ENCODE measurements at regions not wholly inside any gene's neighbourhood (a gene's known extent, or its start where the extent isn't known, plus 50 kb on each side); places are given as distances from the start of the nearest gene placed in this dataset.

DNA sequence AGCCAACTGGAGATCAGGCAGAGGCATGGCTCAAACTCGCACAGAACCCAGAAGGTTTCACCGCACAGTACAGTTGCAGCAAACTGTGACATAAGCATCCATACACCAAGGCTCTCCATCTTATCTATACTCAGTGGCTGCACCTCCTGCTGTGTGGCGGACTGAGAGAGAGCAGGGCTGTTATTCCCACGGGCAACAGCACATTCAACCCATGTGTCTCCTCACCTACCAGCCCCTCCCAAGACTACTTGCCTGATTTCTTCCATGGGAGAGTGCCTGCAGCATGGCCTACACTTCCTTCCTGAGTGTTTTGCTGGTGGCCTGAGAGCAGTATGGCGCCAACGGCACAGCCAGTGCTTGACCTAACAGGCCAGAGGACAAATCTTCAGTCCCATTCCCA lies 1606.6 kb downstream of the SLITRK1 start:
- POLR2A ChIA-PET (ENCODE audit: unreplicated experiment): no interaction called here
- Histone ChIP-seq H3K9ac (ENCODE audit: low read length) (no peak overlapping the region), H3K9me3 (ENCODE audit: low read length) (no peaks in the 10 kb centered on the region), H3K36me3 (ENCODE audit: low read depth, low read length) (no peaks in the 10 kb centered on the region), H3K4me1 (ENCODE audit: insufficient read depth, low read length) (no peaks in the 10 kb centered on the region), H3K27ac (ENCODE audit: low read length) (no peak overlapping the region), H3K9me2 (replicated peaks; ENCODE audit: low read length) (no peaks in the 10 kb centered on the region), H4K20me1 (ENCODE audit: low read length) (no peaks in the 10 kb centered on the region), H3K4me2 (ENCODE audit: low read length) (no peak overlapping the region), H2AFZ (ENCODE audit: low read length) (no peak overlapping the region), H3K79me2 (ENCODE audit: low read length) (no peaks in the 10 kb centered on the region), H3F3A (ENCODE audit: low read length, unreplicated experiment) (no peaks in the 10 kb centered on the region), H3K27me3 (ENCODE audit: low read length) (no peaks in the 10 kb centered on the region), H3K4me3 (ENCODE audit: low read length) (no peak overlapping the region)
- intact Hi-C loops (cut with micrococcal nuclease): no loop called here
- DNase-seq (no peak), ATAC-seq (no peak)
- TF ChIP-seq EZH2phosphoT487 (IDR thresholded peaks at IDR 0.05; ENCODE audit: borderline replicate concordance, low read length): no peak
- TF ChIP-seq, protein P1, sequence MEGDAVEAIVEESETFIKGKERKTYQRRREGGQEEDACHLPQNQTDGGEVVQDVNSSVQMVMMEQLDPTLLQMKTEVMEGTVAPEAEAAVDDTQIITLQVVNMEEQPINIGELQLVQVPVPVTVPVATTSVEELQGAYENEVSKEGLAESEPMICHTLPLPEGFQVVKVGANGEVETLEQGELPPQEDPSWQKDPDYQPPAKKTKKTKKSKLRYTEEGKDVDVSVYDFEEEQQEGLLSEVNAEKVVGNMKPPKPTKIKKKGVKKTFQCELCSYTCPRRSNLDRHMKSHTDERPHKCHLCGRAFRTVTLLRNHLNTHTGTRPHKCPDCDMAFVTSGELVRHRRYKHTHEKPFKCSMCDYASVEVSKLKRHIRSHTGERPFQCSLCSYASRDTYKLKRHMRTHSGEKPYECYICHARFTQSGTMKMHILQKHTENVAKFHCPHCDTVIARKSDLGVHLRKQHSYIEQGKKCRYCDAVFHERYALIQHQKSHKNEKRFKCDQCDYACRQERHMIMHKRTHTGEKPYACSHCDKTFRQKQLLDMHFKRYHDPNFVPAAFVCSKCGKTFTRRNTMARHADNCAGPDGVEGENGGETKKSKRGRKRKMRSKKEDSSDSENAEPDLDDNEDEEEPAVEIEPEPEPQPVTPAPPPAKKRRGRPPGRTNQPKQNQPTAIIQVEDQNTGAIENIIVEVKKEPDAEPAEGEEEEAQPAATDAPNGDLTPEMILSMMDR (conservative IDR thresholded peaks at IDR 0.05; ENCODE audit: low read depth, low read length): no peak
- TF ChIP-seq EZH2 (IDR thresholded peaks at IDR 0.05; ENCODE audit: low read length, unreplicated experiment): no peak
- BruUV-seq (replicated peaks): no TSS peak
- CTCF ChIA-PET: no interaction called here

DNA sequence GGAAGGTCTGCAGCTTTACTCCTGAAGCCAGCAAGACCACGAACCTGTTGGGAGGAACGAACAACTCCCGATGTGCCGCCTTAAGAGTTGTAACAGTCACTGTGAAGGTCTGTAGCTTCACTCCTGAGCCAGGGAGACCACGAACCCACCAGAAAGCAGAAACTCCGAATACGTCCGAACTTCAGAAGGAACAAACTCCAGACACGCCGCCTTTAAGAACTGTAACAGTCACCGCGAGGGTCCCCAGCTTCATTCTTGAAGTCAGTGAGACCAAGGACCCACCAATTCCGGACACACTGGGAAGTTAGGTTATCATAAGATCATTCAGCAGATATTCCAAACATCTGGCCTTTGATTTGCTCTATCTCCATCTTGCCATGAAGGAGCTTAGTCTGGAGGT lies 1623.0 kb downstream of the SLITRK1 start:
- DNase-seq (no peak), ATAC-seq (no peak)
- intact Hi-C loops (cut with micrococcal nuclease): no loop called here
- Histone ChIP-seq H3K36me3 (ENCODE audit: low read depth, low read length) (no peaks in the 10 kb centered on the region), H3K27ac (ENCODE audit: low read length) (no peak overlapping the region), H3K4me1 (ENCODE audit: insufficient read depth, low read length) (no peaks in the 10 kb centered on the region), H3K79me2 (ENCODE audit: low read length) (no peaks in the 10 kb centered on the region), H4K20me1 (ENCODE audit: low read length) (no peaks in the 10 kb centered on the region), H3K9me2 (replicated peaks; ENCODE audit: low read length) (no peaks in the 10 kb centered on the region), H3K4me3 (ENCODE audit: low read length) (no peak overlapping the region), H3K27me3 (ENCODE audit: low read length) (no peaks in the 10 kb centered on the region), H3K4me2 (ENCODE audit: low read length) (no peak overlapping the region), H3F3A (ENCODE audit: low read length, unreplicated experiment) (no peaks in the 10 kb centered on the region), H2AFZ (ENCODE audit: low read length) (no peak overlapping the region), H3K9me3 (ENCODE audit: low read length) (no peaks in the 10 kb centered on the region), H3K9ac (ENCODE audit: low read length) (no peak overlapping the region)
- no TSS peak for BruUV-seq (replicated peaks)
- POLR2A ChIA-PET (ENCODE audit: unreplicated experiment): no interaction called here
- CTCF ChIA-PET: no interaction called here
- TF ChIP-seq EZH2 (IDR thresholded peaks at IDR 0.05; ENCODE audit: low read length, unreplicated experiment): no peak
- TF ChIP-seq, protein P1 (conservative IDR thresholded peaks at IDR 0.05; ENCODE audit: low read depth, low read length): no peak
- TF ChIP-seq EZH2phosphoT487 (IDR thresholded peaks at IDR 0.05; ENCODE audit: borderline replicate concordance, low read length): no peak

DNA sequence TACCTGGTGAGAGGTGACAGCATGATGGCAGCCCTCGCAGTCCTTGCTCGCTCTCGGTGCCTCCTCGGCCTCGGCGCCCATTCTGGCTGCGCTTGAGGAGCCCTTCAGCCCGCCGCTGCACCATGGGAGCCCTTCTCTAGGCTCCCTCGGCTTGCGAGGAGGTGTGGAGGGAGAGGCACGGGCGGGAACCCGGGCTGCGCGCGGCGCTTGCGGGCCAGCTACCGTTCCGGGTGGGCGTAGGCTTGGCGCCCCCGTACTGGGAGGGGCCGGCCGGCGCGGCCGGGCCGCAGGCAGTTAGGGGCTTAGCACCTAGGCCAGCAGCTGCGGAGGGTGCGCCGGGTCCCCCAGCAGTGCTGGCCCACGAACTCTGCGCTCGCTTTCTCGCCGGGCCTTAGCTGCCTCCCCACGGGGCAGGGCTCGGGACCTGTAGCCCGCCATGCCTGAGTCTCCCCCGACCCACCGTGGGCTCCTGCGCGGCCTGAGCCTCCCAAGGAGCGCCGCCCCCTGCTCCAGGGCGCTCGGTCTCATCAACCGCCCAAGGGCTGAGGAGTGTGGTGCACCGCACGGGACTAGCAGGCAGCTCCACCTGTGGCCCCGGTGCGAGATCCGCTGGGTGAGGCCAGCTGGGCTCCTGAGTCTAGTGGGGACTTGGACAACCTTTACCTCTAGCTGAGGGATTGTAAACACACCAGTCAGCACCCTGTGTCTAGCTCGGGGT lies 1624.3 kb downstream of the SLITRK1 start:
- intact Hi-C loops (cut with micrococcal nuclease): no loop called here
- POLR2A ChIA-PET (ENCODE audit: unreplicated experiment): no interaction called here

More for the DNA sequence above, 1624.3 kb downstream of the SLITRK1 start:
- Histone ChIP-seq H3K79me2 (ENCODE audit: low read length) (no peaks in the 10 kb centered on the region), H3K4me2 (ENCODE audit: low read length) (no peak overlapping the region), H3K9me3 (ENCODE audit: low read length) (no peaks in the 10 kb centered on the region), H3K27me3 (ENCODE audit: low read length) (no peaks in the 10 kb centered on the region), H3K4me1 (ENCODE audit: insufficient read depth, low read length) (no peaks in the 10 kb centered on the region), H3K9me2 (replicated peaks; ENCODE audit: low read length) (no peaks in the 10 kb centered on the region), H3F3A (ENCODE audit: low read length, unreplicated experiment) (no peaks in the 10 kb centered on the region), H3K4me3 (ENCODE audit: low read length) (no peak overlapping the region), H3K27ac (ENCODE audit: low read length) (no peak overlapping the region), H2AFZ (ENCODE audit: low read length) (no peak overlapping the region), H4K20me1 (ENCODE audit: low read length) (no peaks in the 10 kb centered on the region), H3K36me3 (ENCODE audit: low read depth, low read length) (no peaks in the 10 kb centered on the region), H3K9ac (ENCODE audit: low read length) (no peak overlapping the region)
- BruUV-seq (replicated peaks): no TSS peak
- no peak for TF ChIP-seq EZH2 (IDR thresholded peaks at IDR 0.05; ENCODE audit: low read length, unreplicated experiment)
- no peak for TF ChIP-seq EZH2phosphoT487 (IDR thresholded peaks at IDR 0.05; ENCODE audit: borderline replicate concordance, low read length)
- TF ChIP-seq, protein P1 (conservative IDR thresholded peaks at IDR 0.05; ENCODE audit: low read depth, low read length): no peak
- DNase-seq (no peak), ATAC-seq (no peak)
- CTCF ChIA-PET: no interaction called here
